ENCODE measurements at regions not wholly inside any gene's neighbourhood (a gene's known extent, or its start where the extent isn't known, plus 50 kb on each side); places are given as distances from the start of the nearest gene placed in this dataset.

DNA sequence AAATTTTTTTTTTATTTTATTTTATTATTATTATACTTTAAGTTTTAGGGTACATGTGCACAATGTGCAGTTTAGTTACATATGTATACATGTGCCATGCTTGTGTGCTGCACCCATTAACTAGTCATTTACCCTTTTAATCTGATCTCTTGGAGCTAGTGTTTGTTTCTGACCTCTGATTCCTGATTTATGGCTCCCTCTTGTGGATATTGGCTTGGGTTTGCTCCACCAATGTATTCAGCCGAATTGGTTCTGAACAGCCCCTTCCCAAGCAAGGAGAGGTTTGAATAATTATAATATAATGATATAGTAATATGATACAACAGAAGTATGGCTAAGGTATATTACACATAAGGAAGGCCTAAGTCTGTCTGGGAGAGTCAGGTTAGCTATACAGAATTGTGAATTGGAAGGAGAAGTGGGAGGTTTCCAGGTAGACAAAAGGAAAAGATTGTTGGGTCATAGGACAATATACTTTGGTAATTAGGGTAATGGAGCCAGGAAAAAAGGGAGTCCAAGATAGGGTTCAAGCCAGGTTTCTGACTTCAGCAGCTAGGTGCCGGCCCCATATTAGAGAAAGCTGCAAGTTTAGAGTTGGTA is 53.1 kb upstream of the HMCN1 start:
- H3K9me3 Mint-ChIP-seq = no peaks in the 10 kb centered on the region
- H3K36me3 Mint-ChIP-seq (ENCODE audit: low read depth) = no peaks in the 10 kb centered on the region
- no peak overlapping the region for H3K27ac Mint-ChIP-seq
- H3K27me3 Mint-ChIP-seq (ENCODE audit: low read depth) = peaks cover 7% of the 10 kb centered on the region
- DNase-seq (ENCODE audit: low spot score) = no peak
- intact Hi-C loops (cut with micrococcal nuclease) = loop anchor here (5.0 kb wide), 2 partner anchors 444 to 524 kb away; partner anchors contain the start of genes SWT1 and TRMT1L
- no peak overlapping the region for H3K4me3 Mint-ChIP-seq (ENCODE audit: low read depth)
- peaks cover 14% of the 10 kb centered on the region for H3K4me1 Mint-ChIP-seq (ENCODE audit: low read depth)

DNA sequence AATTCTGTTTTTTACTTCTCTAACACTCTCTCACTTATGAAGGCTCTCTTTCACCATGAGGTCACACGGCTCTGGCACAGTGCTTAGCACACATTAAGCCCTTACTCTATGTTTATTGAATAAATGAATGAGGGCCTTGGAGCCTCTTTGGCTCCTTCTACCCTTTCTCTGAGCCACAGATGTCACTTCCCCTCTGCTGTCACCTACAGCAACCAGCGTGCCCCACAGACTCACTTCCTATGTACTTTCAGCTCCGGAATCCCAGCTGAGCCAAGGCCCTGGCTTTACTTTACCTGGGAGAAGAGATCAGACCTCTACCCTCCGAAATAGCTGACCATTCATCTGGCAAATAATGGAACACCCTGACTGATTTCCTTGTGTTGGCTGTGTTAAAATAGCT is 53.7 kb upstream of the HMCN1 start:
- intact Hi-C loops (cut with micrococcal nuclease) = loop anchor here (5.0 kb wide), 2 partner anchors 443 to 523 kb away; partner anchors contain the start of genes SWT1 and TRMT1L
- Mint-ChIP-seq H3K4me1 (ENCODE audit: low read depth) (peaks cover 14% of the 10 kb centered on the region), H3K27me3 (ENCODE audit: low read depth) (peaks cover 4% of the 10 kb centered on the region), H3K27ac (peak overlapping the region; percentile 44), H3K4me3 (ENCODE audit: low read depth) (no peak overlapping the region), H3K9me3 (no peaks in the 10 kb centered on the region), H3K36me3 (ENCODE audit: low read depth) (no peaks in the 10 kb centered on the region)
- no peak for DNase-seq (ENCODE audit: low spot score)

DNA sequence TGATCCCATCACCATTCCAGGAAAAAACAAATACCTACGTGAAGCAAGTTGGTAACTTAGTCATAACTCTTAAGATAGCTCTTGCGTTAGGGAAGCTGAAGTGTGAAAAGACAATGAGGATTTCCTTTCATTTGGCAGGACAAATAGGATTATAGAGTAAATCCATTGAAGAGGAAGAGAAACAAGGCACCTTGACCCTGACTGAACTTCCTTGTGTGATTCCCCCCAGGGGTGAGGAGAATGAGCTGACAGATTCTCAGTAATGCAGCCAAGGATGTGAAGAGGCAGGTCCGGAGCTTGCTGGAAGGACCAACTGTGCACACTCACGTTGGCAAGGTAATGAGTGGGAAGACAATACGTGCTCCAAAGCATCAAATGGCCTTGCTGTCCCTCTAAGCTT is 55.0 kb upstream of the HMCN1 start:
- Mint-ChIP-seq H3K27ac (no peak overlapping the region), H3K36me3 (ENCODE audit: low read depth) (no peaks in the 10 kb centered on the region), H3K9me3 (no peaks in the 10 kb centered on the region), H3K27me3 (ENCODE audit: low read depth) (peaks cover 2% of the 10 kb centered on the region), H3K4me3 (ENCODE audit: low read depth) (no peak overlapping the region), H3K4me1 (ENCODE audit: low read depth) (peaks cover 21% of the 10 kb centered on the region)
- DNase-seq (ENCODE audit: low spot score) = no peak
- intact Hi-C loops (cut with micrococcal nuclease) = loop anchor here (5.0 to 10.0 kb wide), 2 partner anchors 42 to 234 kb away; no protein-coding TSS in a partner anchor

DNA sequence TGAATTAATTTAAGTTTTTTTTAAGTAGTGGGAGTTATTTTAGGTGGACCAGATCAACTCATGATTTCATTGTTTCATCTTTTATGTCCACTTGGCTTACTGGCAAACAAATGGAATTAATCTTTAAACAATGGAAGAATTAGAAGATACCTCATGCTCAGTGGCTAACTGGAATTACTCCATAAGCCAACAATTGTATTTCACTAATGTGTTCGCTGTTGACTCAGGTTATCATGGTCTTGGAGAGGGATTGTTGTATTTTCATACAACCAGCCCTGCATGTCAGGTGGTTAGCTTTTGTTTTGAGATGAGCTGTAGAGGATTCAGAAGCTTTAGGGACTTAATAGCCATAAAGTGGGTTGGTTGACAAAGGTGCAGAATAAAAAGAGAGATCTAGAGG is 57.2 kb upstream of the HMCN1 start:
- no peak overlapping the region for H3K4me3 Mint-ChIP-seq (ENCODE audit: low read depth)
- H3K27me3 Mint-ChIP-seq (ENCODE audit: low read depth) = no peaks in the 10 kb centered on the region
- H3K4me1 Mint-ChIP-seq (ENCODE audit: low read depth) = peaks cover 31% of the 10 kb centered on the region
- no peak for DNase-seq (ENCODE audit: low spot score)
- peaks cover 4% of the 10 kb centered on the region for H3K9me3 Mint-ChIP-seq
- H3K27ac Mint-ChIP-seq = no peak overlapping the region
- peaks cover 6% of the 10 kb centered on the region for H3K36me3 Mint-ChIP-seq (ENCODE audit: low read depth)
- intact Hi-C loops (cut with micrococcal nuclease) = loop anchor here (5.0 to 10.0 kb wide), 2 partner anchors 40 to 232 kb away; no protein-coding TSS in a partner anchor

DNA sequence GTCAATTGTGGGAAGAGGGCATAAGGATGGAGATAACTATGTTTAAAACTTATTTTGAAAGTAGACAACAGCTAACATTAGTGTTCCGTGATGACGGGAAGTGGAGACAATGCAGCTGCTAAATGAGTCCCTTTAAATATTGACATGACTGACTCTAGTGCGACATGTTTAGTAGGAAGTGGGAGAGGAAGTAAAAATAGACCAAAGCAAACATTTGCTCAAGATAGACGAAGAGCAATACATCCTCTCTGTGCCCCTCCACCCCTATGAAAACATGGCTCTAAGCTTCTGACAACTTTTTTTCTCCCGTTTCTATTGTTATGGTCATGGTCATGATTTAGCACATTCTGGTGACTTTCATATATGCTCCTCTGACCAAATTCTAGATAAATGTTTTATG is 60.0 kb upstream of the HMCN1 start:
- Mint-ChIP-seq H3K4me1 (ENCODE audit: low read depth) (peaks cover 29% of the 10 kb centered on the region), H3K4me3 (ENCODE audit: low read depth) (no peak overlapping the region), H3K27me3 (ENCODE audit: low read depth) (no peaks in the 10 kb centered on the region), H3K9me3 (peaks cover 4% of the 10 kb centered on the region), H3K36me3 (ENCODE audit: low read depth) (peaks cover 6% of the 10 kb centered on the region), H3K27ac (no peak overlapping the region)
- no peak for DNase-seq (ENCODE audit: low spot score)
- intact Hi-C loops (cut with micrococcal nuclease) = loop anchor here (5.0 to 10.0 kb wide), 2 partner anchors 229 to 357 kb away; partner anchors contain the start of gene IVNS1ABP

DNA sequence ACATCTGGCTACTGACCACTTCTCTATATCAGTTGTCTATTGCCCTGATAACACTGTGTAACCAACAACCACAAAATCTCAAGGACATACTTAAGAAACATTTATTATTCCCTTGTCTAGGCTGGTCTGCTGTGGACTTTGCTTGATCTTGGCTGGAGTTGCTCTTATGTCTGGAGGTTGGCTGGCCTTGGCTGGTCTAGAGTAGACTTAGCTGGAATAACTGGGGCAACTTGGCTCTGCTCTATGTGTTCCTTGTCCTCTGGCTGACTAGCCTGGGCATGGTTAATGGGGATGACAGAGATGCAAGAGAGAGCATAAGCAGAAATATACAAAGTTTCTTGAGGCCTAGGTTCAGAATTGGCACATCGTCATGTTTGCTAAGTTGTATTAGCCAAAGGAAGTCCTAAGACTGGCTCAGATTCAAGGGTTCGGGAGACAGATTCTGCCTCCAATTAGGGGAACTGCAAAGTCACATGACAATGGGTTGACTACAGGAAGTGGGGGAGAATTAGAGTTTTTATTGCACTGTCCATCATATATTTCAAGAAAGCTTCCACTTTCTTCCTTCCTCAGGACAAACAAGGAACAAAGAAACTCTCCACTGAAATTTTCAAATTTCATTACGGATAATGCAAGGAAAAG is 61.4 kb upstream of the HMCN1 start:
- intact Hi-C loops (cut with micrococcal nuclease) = loop anchor here (5.0 to 10.0 kb wide), 2 partner anchors 228 to 356 kb away; partner anchors contain the start of gene IVNS1ABP
- Mint-ChIP-seq H3K4me3 (ENCODE audit: low read depth) (no peak overlapping the region), H3K9me3 (peaks cover 4% of the 10 kb centered on the region), H3K4me1 (ENCODE audit: low read depth) (peaks cover 35% of the 10 kb centered on the region), H3K36me3 (ENCODE audit: low read depth) (peaks cover 6% of the 10 kb centered on the region), H3K27ac (no peak overlapping the region), H3K27me3 (ENCODE audit: low read depth) (no peaks in the 10 kb centered on the region)
- no peak for DNase-seq (ENCODE audit: low spot score)

DNA sequence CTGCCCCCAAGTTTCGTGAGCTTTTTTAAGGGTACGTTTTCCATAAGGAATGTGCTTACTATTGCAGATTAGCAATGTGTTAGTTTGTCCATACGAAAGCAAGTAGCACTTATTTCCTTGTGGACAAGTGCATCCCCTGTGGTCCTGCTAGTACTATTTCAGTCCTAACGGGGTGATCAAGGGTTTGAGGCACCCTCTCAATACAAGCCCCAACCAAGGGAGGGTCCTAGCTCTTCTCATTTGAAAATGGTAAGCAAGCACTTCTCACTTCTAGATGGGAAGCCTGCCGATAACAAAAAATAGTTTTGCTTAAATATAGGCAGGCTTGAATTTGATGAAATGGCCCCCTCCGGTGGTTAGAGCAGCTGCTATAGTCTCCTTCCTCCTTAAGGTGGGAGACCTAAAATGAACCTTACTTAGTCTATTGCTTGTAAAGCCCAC is 64.0 kb upstream of the HMCN1 start:
- H3K4me3 Mint-ChIP-seq (ENCODE audit: low read depth) = no peak overlapping the region

DNA sequence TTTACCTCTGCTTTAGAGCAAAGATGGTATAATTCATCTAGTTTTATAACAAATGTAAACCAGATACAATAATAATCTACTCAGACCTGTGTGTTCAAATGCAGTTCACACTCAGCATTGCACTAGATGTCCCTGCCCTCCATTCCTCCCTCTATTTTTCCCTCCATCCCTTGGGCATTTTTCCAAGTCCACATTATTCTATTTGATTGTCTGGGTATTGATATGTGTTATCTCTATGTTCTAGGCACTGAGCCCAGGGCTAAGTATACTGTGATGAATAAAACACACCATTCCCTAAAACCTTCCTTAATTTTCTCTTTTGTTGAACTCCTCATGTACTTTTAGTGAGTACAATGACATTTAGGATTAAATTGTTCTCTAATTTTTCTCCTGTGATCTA is 66.2 kb upstream of the HMCN1 start:
- Mint-ChIP-seq H3K27me3 (ENCODE audit: low read depth) (no peaks in the 10 kb centered on the region), H3K36me3 (ENCODE audit: low read depth) (peaks cover 2% of the 10 kb centered on the region), H3K4me3 (ENCODE audit: low read depth) (no peak overlapping the region), H3K4me1 (ENCODE audit: low read depth) (peaks cover 34% of the 10 kb centered on the region), H3K27ac (no peak overlapping the region), H3K9me3 (no peaks in the 10 kb centered on the region)
- intact Hi-C loops (cut with micrococcal nuclease) = no loop called here
- no peak for DNase-seq (ENCODE audit: low spot score)

More for the DNA sequence above, 64.0 kb upstream of the HMCN1 start:
- intact Hi-C loops (cut with micrococcal nuclease) = loop anchor here (2.0 to 10.0 kb wide), 3 partner anchors 109 to 353 kb away; partner anchors contain the start of gene IVNS1ABP
- H3K36me3 Mint-ChIP-seq (ENCODE audit: low read depth) = peaks cover 6% of the 10 kb centered on the region
- H3K27ac Mint-ChIP-seq = no peak overlapping the region
- H3K4me1 Mint-ChIP-seq (ENCODE audit: low read depth) = peaks cover 44% of the 10 kb centered on the region
- peaks cover 4% of the 10 kb centered on the region for H3K9me3 Mint-ChIP-seq
- no peak for DNase-seq (ENCODE audit: low spot score)
- no peaks in the 10 kb centered on the region for H3K27me3 Mint-ChIP-seq (ENCODE audit: low read depth)

DNA sequence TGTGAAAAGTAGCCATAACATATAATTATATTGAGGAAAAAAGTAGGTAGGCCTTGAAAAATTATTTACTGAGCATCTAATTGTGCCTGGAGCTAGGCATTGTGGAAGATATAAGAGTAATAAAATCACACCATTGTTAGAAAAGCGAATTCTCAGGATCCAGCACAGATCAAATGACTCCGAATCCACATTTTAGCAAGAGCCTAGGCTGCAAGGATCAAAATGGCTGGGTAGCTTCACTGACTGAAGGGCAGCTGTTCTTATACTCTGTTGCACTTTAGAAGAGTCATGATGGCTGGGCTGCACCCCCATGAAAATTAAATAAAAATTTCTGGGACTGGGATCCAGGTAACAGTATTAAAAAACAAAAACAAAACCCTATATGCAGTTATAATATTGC is 67.6 kb upstream of the HMCN1 start:
- intact Hi-C loops (cut with micrococcal nuclease) = no loop called here
- H3K4me3 Mint-ChIP-seq (ENCODE audit: low read depth) = no peak overlapping the region
- no peaks in the 10 kb centered on the region for H3K27me3 Mint-ChIP-seq (ENCODE audit: low read depth)
- peaks cover 30% of the 10 kb centered on the region for H3K4me1 Mint-ChIP-seq (ENCODE audit: low read depth)
- H3K27ac Mint-ChIP-seq = no peak overlapping the region
- DNase-seq (ENCODE audit: low spot score) = no peak
- no peaks in the 10 kb centered on the region for H3K36me3 Mint-ChIP-seq (ENCODE audit: low read depth)
- no peaks in the 10 kb centered on the region for H3K9me3 Mint-ChIP-seq

DNA sequence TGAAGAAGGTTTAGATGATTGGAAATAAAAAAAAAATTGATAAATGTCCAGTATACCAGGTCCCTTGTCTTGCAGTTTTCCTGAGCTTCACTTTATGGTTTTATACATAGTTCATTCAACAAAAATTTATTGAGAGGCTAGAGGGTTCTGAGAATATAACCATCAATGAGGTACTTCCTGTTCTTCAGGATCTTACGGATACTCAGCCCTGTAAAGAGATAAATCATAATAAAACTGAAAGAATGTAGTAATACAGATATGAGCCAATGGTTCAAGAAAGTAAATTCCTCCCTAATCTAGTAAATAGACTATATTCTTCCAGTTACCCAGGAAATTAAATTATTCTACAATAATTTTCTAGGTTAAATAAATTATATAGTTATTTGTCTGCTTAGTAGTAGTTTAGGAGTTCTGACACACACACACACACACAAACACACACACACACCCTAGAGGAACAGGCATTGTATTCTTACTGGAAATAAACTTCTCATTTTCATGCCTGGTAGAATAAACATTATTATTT is 70.4 kb upstream of the HMCN1 start:
- Mint-ChIP-seq H3K27ac (no peak overlapping the region), H3K4me1 (ENCODE audit: low read depth) (peaks cover 18% of the 10 kb centered on the region), H3K36me3 (ENCODE audit: low read depth) (no peaks in the 10 kb centered on the region), H3K9me3 (no peaks in the 10 kb centered on the region), H3K4me3 (ENCODE audit: low read depth) (no peak overlapping the region), H3K27me3 (ENCODE audit: low read depth) (no peaks in the 10 kb centered on the region)
- intact Hi-C loops (cut with micrococcal nuclease) = loop anchor here (2.0 kb wide), 2 partner anchors 27 to 95 kb away; no protein-coding TSS in a partner anchor
- DNase-seq (ENCODE audit: low spot score) = no peak

DNA sequence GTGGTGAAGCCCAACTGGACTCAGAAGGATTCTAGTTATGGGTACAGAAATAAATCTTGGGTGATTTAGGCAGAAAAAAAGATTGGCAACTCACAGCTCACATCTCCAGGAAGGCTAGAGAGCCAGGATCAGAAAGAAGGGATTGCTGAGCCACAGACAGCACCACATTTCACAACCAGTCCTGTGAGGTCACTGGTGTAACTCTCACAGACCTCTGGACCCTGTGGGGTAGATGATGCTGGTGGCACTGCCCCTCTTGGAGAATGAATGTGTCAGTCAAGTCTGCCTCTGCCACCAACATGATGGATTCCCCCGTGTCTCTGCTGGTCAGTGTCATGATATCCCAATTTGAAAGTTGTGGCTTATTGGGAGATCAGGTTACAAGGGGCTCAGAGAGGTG is 70.9 kb upstream of the HMCN1 start:
- no peaks in the 10 kb centered on the region for H3K9me3 Mint-ChIP-seq
- no peak for DNase-seq (ENCODE audit: low spot score)
- intact Hi-C loops (cut with micrococcal nuclease) = loop anchor here (2.0 kb wide), 1 partner anchor 27 kb away; no protein-coding TSS in a partner anchor
- H3K4me3 Mint-ChIP-seq (ENCODE audit: low read depth) = no peak overlapping the region
- H3K27ac Mint-ChIP-seq = no peak overlapping the region
- no peaks in the 10 kb centered on the region for H3K36me3 Mint-ChIP-seq (ENCODE audit: low read depth)
- no peaks in the 10 kb centered on the region for H3K27me3 Mint-ChIP-seq (ENCODE audit: low read depth)
- peaks cover 15% of the 10 kb centered on the region for H3K4me1 Mint-ChIP-seq (ENCODE audit: low read depth)

DNA sequence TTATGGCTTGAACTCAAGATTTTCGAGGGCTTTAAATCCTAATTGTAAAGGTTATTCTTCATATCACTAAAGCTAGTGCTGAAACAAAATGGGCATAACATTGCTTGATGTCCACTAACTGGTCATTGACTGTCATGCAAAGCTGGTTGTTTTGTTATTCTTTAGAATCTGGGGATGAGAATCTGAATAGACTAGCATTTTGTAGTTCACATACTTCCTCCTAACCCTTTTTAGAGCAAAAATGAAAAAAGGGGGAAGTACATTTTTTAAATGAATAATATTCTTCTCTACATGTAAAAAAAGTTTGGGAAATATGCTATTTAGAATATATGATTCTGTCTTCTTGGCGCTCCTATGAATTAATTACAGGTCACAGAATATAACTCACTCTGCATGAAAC is 72.2 kb upstream of the HMCN1 start:
- intact Hi-C loops (cut with micrococcal nuclease) = loop anchor here (2.0 kb wide), 1 partner anchor 25 kb away; no protein-coding TSS in a partner anchor
- no peak for DNase-seq (ENCODE audit: low spot score)
- Mint-ChIP-seq H3K27ac (no peak overlapping the region), H3K9me3 (peaks cover 3% of the 10 kb centered on the region), H3K36me3 (ENCODE audit: low read depth) (peaks cover 3% of the 10 kb centered on the region), H3K4me1 (ENCODE audit: low read depth) (peaks cover 16% of the 10 kb centered on the region), H3K4me3 (ENCODE audit: low read depth) (no peak overlapping the region), H3K27me3 (ENCODE audit: low read depth) (no peaks in the 10 kb centered on the region)

DNA sequence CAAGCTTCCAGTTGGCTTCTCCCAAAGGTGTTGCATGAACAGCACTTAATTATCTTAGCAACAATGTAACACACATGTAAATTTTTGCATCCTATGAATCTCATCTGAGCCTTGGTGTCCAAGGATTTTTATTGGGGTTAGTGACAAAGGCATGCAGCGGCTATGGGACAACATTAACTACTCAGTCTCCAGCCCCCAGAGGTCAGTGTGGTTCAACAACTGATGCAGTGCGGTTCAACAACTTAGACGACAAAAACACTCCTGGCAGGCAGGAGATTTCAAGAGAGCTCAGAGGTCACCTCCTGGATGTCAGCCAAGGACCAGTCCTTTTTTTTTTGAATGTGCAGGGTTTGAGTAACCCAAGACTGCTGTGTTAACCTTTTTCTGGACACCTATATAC is 77.5 kb upstream of the HMCN1 start:
- H3K27me3 Mint-ChIP-seq (ENCODE audit: low read depth) = no peaks in the 10 kb centered on the region
- H3K27ac Mint-ChIP-seq = no peak overlapping the region
- intact Hi-C loops (cut with micrococcal nuclease) = no loop called here
- H3K4me3 Mint-ChIP-seq (ENCODE audit: low read depth) = no peak overlapping the region
- peaks cover 3% of the 10 kb centered on the region for H3K9me3 Mint-ChIP-seq
- DNase-seq (ENCODE audit: low spot score) = no peak
- peaks cover 3% of the 10 kb centered on the region for H3K36me3 Mint-ChIP-seq (ENCODE audit: low read depth)
- peaks cover 3% of the 10 kb centered on the region for H3K4me1 Mint-ChIP-seq (ENCODE audit: low read depth)
